ENCODE measurements at regions not wholly inside any gene's neighbourhood (a gene's known extent, or its start where the extent isn't known, plus 50 kb on each side); places are given as distances from the start of the nearest gene placed in this dataset.

DNA sequence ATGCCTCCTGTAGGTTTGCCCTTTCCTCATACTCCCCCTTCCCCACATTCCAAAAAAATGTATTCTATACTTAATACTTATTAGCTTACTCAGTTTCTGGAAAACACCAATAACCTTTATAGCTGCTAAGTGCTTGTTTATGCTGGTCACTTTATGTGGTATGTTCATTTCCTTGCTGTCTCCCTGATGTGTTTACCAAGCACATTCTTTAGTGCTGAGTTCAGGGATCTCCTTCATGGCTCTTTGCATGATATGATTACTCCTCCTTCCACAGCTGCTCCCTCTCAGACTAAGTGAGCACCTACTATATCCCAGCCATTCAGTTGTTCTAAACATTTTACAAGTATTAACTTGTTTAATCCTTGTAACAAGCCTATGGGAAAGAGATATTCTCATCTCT lies 698.3 kb upstream of the FANCL start:
- DNase-seq (ENCODE audit: low spot score): no peak
- no peaks in the 10 kb centered on the region for H3K9me3 Mint-ChIP-seq (ENCODE audit: unreplicated experiment)
- TF ChIP-seq, protein P1, sequence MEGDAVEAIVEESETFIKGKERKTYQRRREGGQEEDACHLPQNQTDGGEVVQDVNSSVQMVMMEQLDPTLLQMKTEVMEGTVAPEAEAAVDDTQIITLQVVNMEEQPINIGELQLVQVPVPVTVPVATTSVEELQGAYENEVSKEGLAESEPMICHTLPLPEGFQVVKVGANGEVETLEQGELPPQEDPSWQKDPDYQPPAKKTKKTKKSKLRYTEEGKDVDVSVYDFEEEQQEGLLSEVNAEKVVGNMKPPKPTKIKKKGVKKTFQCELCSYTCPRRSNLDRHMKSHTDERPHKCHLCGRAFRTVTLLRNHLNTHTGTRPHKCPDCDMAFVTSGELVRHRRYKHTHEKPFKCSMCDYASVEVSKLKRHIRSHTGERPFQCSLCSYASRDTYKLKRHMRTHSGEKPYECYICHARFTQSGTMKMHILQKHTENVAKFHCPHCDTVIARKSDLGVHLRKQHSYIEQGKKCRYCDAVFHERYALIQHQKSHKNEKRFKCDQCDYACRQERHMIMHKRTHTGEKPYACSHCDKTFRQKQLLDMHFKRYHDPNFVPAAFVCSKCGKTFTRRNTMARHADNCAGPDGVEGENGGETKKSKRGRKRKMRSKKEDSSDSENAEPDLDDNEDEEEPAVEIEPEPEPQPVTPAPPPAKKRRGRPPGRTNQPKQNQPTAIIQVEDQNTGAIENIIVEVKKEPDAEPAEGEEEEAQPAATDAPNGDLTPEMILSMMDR (IDR thresholded peaks at IDR 0.05; ENCODE audit: unreplicated experiment): no peak
- peaks cover 1% of the 10 kb centered on the region for H3K27me3 Mint-ChIP-seq (ENCODE audit: unreplicated experiment)
- H3K27ac Mint-ChIP-seq (ENCODE audit: unreplicated experiment): no peak overlapping the region
- H3K4me1 Mint-ChIP-seq (ENCODE audit: unreplicated experiment): no peaks in the 10 kb centered on the region
- peaks cover 4% of the 10 kb centered on the region for H3K36me3 Mint-ChIP-seq (ENCODE audit: low read depth, unreplicated experiment)
- no peak overlapping the region for H3K4me3 Mint-ChIP-seq (ENCODE audit: unreplicated experiment)

DNA sequence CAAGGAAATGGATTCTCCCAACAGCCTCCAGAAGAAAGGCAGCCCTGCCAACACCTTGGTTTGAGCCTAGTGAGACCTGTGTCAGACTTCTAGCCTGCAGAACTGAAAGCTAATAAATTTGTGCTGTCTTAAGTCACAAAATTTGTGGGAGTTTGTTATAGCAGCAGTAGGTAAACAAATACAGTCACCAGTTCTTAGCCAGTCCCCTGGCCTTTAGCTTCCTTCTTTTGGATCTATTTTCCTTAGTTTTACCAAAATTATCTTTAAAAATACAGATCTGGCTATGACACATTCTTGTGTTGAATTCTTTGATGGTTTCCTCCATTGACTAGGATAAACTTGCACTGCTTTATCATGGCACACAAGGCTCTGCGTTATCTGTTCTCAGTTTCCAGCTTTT lies 697.9 kb upstream of the FANCL start:
- peaks cover 4% of the 10 kb centered on the region for H3K36me3 Mint-ChIP-seq (ENCODE audit: low read depth, unreplicated experiment)
- H3K9me3 Mint-ChIP-seq (ENCODE audit: unreplicated experiment): no peaks in the 10 kb centered on the region
- H3K4me1 Mint-ChIP-seq (ENCODE audit: unreplicated experiment): no peaks in the 10 kb centered on the region
- no peaks in the 10 kb centered on the region for H3K27me3 Mint-ChIP-seq (ENCODE audit: unreplicated experiment)
- TF ChIP-seq, protein P1 (IDR thresholded peaks at IDR 0.05; ENCODE audit: unreplicated experiment): no peak
- no peak overlapping the region for H3K27ac Mint-ChIP-seq (ENCODE audit: unreplicated experiment)
- H3K4me3 Mint-ChIP-seq (ENCODE audit: unreplicated experiment): no peak overlapping the region
- DNase-seq (ENCODE audit: low spot score): no peak

DNA sequence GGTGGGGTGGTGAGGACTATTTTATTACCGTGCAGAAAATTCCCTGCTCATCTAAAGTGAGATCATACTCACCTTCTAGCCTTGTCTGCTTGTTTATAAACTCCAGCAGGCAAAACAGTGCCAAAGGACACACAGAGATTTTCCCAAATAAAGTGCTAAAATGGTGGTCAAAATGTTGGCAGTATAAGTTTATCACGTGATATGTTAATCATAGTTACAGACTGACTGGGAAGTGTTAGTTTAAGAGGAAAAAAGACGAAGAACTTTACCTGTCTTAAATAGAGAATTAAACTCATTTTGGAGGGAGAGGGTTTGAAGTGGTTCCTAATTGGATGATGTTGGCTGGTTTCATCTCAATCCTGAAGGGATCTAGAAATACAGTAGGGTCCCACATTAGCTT lies 691.7 kb upstream of the FANCL start:
- no peaks in the 10 kb centered on the region for H3K4me1 Mint-ChIP-seq (ENCODE audit: unreplicated experiment)
- TF ChIP-seq, protein P1 (IDR thresholded peaks at IDR 0.05; ENCODE audit: unreplicated experiment): no peak
- H3K27me3 Mint-ChIP-seq (ENCODE audit: unreplicated experiment): no peaks in the 10 kb centered on the region
- no peaks in the 10 kb centered on the region for H3K9me3 Mint-ChIP-seq (ENCODE audit: unreplicated experiment)
- no peak overlapping the region for H3K27ac Mint-ChIP-seq (ENCODE audit: unreplicated experiment)
- no peak for DNase-seq (ENCODE audit: low spot score)
- no peaks in the 10 kb centered on the region for H3K36me3 Mint-ChIP-seq (ENCODE audit: low read depth, unreplicated experiment)
- no peak overlapping the region for H3K4me3 Mint-ChIP-seq (ENCODE audit: unreplicated experiment)

DNA sequence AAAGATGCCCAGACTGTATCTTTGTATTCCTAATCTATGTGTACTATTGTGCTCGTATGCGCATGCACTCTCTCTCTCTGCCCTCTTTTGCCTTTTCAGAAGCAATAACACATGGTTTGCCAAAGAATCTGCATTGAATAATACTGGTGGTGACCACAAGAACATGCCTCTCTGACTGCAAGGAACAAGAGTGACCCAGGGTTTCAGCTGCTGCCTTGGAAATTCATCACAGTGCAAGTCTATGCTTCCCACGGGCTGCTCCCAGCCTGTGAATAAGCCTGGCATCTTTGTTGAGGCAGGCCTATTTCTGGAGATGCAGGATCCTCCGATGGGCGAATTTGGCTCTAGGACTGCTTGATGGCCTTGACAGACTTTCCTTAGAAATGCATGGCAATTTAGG lies 689.4 kb upstream of the FANCL start:
- no peak overlapping the region for H3K27ac Mint-ChIP-seq (ENCODE audit: unreplicated experiment)
- H3K9me3 Mint-ChIP-seq (ENCODE audit: unreplicated experiment): no peaks in the 10 kb centered on the region
- TF ChIP-seq, protein P1 (IDR thresholded peaks at IDR 0.05; ENCODE audit: unreplicated experiment): no peak
- H3K4me3 Mint-ChIP-seq (ENCODE audit: unreplicated experiment): no peak overlapping the region
- no peak for DNase-seq (ENCODE audit: low spot score)
- H3K4me1 Mint-ChIP-seq (ENCODE audit: unreplicated experiment): no peaks in the 10 kb centered on the region
- no peaks in the 10 kb centered on the region for H3K36me3 Mint-ChIP-seq (ENCODE audit: low read depth, unreplicated experiment)
- no peaks in the 10 kb centered on the region for H3K27me3 Mint-ChIP-seq (ENCODE audit: unreplicated experiment)

DNA sequence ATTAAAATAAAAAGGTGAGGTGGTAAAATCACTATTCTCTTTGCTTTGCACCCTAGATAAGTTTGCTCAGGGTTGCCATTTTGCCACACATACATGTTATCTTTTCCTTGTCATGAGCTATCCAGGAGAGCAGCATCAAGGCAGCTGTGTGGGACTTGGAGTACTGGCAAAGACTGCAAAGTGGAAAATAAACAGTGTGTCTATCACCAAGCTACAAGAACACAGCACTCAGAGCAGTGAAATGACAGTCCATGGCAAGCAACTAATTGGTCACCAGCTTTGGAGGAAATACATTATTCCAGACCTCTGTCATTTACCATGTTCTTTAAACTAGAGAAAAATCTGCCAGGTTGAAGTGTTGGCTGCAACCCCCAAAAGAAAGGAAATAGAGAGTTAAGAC lies 687.8 kb upstream of the FANCL start:
- no peaks in the 10 kb centered on the region for H3K27me3 Mint-ChIP-seq (ENCODE audit: unreplicated experiment)
- H3K36me3 Mint-ChIP-seq (ENCODE audit: low read depth, unreplicated experiment): no peaks in the 10 kb centered on the region
- no peak overlapping the region for H3K27ac Mint-ChIP-seq (ENCODE audit: unreplicated experiment)
- DNase-seq (ENCODE audit: low spot score): no peak
- no peaks in the 10 kb centered on the region for H3K9me3 Mint-ChIP-seq (ENCODE audit: unreplicated experiment)
- H3K4me3 Mint-ChIP-seq (ENCODE audit: unreplicated experiment): no peak overlapping the region
- H3K4me1 Mint-ChIP-seq (ENCODE audit: unreplicated experiment): no peaks in the 10 kb centered on the region
- TF ChIP-seq, protein P1 (IDR thresholded peaks at IDR 0.05; ENCODE audit: unreplicated experiment): no peak
